Kidney (tissue), 13 donors: ENCODE measurements at regions not wholly inside any gene's neighbourhood (a gene's known extent, or its start where the extent isn't known, plus 50 kb on each side); places are given as distances from the start of the nearest gene placed in this dataset.

Experiments used
- DNase-seq, 5 donors: peaks; one replicate each; pipeline ENCODE4 v3.0.0-alpha.2; 2013 to 2020
- FAIRE-seq: peaks from 2 replicates; lab custom pipeline; 2012; peaks lifted over from hg19 to GRCh38; lab: Jason Lieb, UNC
- H3K27ac ChIP-seq, 2 donors: one replicate each; pipeline ENCODE4 v1.7.0; 2013; ENCODE audit warnings: low read depth in 2 of 2, low read length in 2 of 2, inconsistent platforms in 1 of 2
- H3K27me3 ChIP-seq: one replicate; pipeline ENCODE4 v1.7.1; 2013; ENCODE audit warnings: low read length, inconsistent platforms; ENCODE audit not compliant: control insufficient read depth, insufficient read depth
- H3K36me3 ChIP-seq, 3 donors: one replicate each; pipeline versions ENCODE4 v1.7.0 to v1.7.1; 2013; ENCODE audit warnings: low read length in 3 of 3, control low read depth in 1 of 3, inconsistent platforms in 1 of 3; ENCODE audit not compliant: insufficient read depth in 3 of 3, control insufficient read depth in 2 of 3
- H3K4me1 ChIP-seq, 3 donors: one replicate each; pipeline versions ENCODE4 v1.7.0 to v1.7.1; 2013; ENCODE audit warnings: low read length in 3 of 3, inconsistent platforms in 1 of 3, low read depth in 1 of 3; ENCODE audit not compliant: control insufficient read depth in 2 of 3, insufficient read depth in 2 of 3
- H3K4me3 ChIP-seq, 3 donors: one replicate each; pipeline versions ENCODE4 v1.7.0 to v1.8.1; 2013; ENCODE audit warnings: low read length in 3 of 3, control low read depth in 1 of 3, inconsistent platforms in 1 of 3
- H3K9ac ChIP-seq, 3 donors: one replicate each; pipeline versions ENCODE4 v1.7.0 to v1.7.1; 2013; ENCODE audit warnings: low read length in 3 of 3, control low read depth in 1 of 3, inconsistent platforms in 1 of 3
- H3K9me3 ChIP-seq, 3 donors: one replicate each; pipeline versions ENCODE4 v1.7.0 to v1.7.1; 2013; ENCODE audit warnings: low read length in 3 of 3, control low read depth in 1 of 3, inconsistent platforms in 1 of 3; ENCODE audit not compliant: control insufficient read depth in 2 of 3, insufficient read depth in 1 of 3
- intact Hi-C: fragments of 100-400 bp; cut with DNase I; formaldehyde crosslinking; loops from one replicate; pipeline ENCODE4 v1.11.1; 2022
- TF ChIP-seq, protein P1 (sequence below): IDR thresholded peaks from 3 replicates; pipeline ENCODE4 v1.5.1; 2012; ENCODE audit warnings: mild to moderate bottlenecking, moderate library complexity, borderline replicate concordance; ENCODE audit not compliant: insufficient read depth; ENCODE audit errors: extremely low read depth
- donor health status: control.
- donor health status: control.
- donor health status: control.
- donor health status: control.
- donor health status: control.
- donor health status: DM: yes; HTN: yes; CAD: no.
- donor health status: Normal renal cell carcinoma (clear cell type).

DNA sequence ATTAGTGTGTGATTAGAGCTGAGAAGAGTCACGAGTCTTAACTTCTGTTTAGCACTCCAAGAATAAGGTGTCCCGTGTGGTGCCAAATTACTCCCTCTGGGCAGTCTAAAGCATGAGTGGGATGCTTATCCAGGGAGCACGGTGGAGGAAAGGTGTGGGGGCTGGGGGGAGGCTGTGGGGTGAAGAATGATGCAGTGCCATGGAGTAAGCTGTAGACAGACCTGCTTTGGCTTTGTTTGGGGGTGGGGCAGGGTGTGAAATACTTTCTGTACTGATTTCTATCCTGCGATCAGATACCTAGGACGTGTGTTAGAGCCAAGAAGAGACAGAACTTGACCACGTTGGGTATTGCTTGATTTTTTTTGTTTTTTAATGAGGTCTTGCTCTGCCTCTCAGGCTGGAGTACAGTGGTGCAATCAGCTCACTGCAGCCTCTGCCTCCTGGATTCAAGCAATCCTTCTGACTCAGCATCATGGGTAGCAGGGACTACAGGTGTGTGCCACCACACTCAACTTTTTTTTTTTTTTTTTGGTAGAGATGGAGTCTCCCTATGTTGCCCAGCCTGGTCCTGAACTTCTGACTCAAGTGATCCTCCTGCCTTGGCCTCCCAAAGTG, 232.8 kb downstream of the MAN2A1 start:
- DNase-seq (no peak), FAIRE-seq (no peak)
- H3K9me3 ChIP-seq = no peaks in the 10 kb centered on the region
- no peaks in the 10 kb centered on the region for H3K27me3 ChIP-seq
- no peak overlapping the region for H3K4me3 ChIP-seq
- intact Hi-C loops = no loop called here
- H3K9ac ChIP-seq = no peak overlapping the region
- peaks cover 0 to 3% (median 0%) of the 10 kb centered on the region in 3 donors for H3K4me1 ChIP-seq
- no peaks in the 10 kb centered on the region for H3K36me3 ChIP-seq
- no peak overlapping the region for H3K27ac ChIP-seq
- TF ChIP-seq, protein P1, sequence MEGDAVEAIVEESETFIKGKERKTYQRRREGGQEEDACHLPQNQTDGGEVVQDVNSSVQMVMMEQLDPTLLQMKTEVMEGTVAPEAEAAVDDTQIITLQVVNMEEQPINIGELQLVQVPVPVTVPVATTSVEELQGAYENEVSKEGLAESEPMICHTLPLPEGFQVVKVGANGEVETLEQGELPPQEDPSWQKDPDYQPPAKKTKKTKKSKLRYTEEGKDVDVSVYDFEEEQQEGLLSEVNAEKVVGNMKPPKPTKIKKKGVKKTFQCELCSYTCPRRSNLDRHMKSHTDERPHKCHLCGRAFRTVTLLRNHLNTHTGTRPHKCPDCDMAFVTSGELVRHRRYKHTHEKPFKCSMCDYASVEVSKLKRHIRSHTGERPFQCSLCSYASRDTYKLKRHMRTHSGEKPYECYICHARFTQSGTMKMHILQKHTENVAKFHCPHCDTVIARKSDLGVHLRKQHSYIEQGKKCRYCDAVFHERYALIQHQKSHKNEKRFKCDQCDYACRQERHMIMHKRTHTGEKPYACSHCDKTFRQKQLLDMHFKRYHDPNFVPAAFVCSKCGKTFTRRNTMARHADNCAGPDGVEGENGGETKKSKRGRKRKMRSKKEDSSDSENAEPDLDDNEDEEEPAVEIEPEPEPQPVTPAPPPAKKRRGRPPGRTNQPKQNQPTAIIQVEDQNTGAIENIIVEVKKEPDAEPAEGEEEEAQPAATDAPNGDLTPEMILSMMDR = no peak

DNA sequence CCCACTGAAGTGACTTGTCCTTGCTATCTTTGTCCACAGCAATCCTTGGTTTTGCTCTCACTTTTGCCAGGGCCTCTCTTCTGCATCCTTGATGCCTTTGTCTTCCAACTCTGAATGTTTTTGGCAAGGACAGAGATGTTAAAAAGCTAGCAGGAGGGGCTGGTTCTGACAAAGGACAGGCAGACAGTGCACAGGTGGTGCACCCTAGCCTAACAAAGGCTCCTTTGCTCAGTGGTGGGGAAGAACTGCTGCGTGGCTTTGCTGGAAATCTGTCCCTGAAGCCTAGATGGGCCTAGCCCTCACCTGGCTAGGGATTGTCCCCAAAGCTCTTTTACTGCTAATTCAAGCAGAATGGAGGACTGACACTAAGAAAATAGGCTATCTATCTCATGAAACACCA, 233.5 kb downstream of the MAN2A1 start:
- Histone ChIP-seq H3K36me3 (no peaks in the 10 kb centered on the region), H3K4me3 (no peak overlapping the region), H3K4me1 (peaks cover 0 to 3% (median 0%) of the 10 kb centered on the region in 3 donors), H3K9ac (no peak overlapping the region), H3K27me3 (no peaks in the 10 kb centered on the region), H3K27ac (no peak overlapping the region), H3K9me3 (no peaks in the 10 kb centered on the region)
- FAIRE-seq (no peak), DNase-seq (no peak)
- TF ChIP-seq, protein P1 = no peak
- intact Hi-C loops = no loop called here

DNA sequence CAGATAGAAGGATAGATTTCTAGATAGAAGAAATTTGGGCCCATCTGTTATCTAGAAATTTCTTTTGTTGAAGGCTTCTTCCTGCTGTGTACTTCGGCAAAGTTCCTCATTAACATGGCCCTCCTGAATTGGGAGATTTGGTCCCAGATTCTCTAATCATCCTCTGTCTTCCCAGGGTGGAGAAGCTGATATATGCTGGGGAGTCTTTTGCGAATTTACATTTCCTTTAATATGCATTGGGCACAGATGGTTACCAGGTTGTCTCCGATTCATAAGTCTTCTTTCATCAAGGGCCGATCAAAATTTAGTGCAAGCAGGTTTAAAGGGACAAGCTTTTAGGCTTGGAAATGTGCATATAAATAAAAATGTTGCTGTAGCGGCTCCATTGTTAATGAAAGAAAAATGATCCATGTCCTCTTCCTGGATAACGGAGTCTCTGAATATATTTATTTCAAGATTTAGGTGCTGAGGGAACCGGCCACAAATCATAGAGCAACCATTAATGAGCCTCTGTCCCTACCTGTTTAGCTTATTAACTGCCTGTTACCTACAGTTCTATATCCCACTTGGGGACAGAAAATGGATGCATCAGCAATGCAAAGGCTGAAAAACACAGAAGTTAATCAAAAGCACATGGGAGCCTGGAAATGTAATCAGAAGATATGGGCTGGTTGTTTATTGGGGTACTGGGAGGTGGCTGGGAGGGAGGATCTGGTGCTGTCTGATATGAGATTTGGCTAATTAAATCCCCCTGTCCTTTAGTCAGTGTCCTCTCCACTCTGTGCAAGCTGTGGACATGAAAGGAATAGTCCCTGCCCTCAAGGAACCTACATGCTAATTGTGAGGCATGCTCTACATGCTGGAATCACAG, 234.7 kb downstream of the MAN2A1 start:
- TF ChIP-seq, protein P1 = no peak
- H3K36me3 ChIP-seq = no peaks in the 10 kb centered on the region
- DNase-seq = no peak
- H3K9me3 ChIP-seq = no peaks in the 10 kb centered on the region
- FAIRE-seq = no peak
- intact Hi-C loops = no loop called here
- H3K9ac ChIP-seq = no peak overlapping the region
- H3K4me3 ChIP-seq = no peak overlapping the region
- no peak overlapping the region for H3K27ac ChIP-seq
- no peaks in the 10 kb centered on the region for H3K27me3 ChIP-seq
- H3K4me1 ChIP-seq = peaks cover 0 to 3% (median 0%) of the 10 kb centered on the region in 3 donors
